HG03442 (cell line): ENCODE measurements at regions not wholly inside any gene's neighbourhood (a gene's known extent, or its start where the extent isn't known, plus 50 kb on each side); places are given as distances from the start of the nearest gene placed in this dataset.

Experiments
- ATAC-seq: cut with Tn5 transposase; IDR thresholded peaks from one replicate; pipeline ENCODE4 v1.9.1; 2021; ENCODE audit warnings: mild to moderate bottlenecking, moderate library complexity; ENCODE audit not compliant: unreplicated experiment

DNA sequence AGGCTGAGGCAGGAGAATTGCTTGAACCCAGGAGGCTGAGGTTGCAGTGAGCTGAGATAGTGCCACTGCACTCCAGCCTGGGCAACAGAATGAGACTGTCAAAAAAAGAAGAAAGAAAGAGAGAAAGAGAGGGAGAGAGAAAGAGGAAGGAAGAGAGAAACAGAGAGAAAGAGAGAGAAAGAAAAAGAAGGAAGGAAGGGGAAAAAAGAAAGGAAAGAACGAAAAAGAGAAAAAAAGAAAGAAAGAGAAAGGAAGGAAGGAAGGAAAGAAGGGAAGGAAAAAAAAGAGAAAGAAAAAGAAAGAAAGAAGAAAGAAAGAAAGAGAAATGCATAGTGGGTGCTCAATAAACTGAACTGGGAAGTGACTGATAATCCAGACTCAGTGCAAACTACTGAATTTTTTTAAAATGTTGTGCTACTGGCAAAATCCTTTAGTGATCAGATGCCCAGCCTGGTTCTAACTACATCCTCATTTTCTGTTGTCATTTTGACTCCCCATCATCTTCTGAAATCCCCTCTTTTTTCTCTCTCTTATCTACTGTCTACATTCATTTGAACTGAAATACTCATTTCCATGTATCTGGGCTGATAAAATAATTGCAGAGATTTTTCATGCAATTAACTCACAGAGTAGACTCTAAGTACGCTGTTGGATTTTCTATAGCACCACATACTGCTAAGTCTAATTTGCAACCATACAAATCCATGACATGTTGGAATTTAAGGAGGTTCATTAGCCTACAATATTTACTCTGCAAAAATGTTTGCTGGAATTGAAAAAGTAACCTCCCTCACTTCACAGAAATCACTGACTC, 85.3 kb upstream of the HIVEP1 start:
- no peak for ATAC-seq

DNA sequence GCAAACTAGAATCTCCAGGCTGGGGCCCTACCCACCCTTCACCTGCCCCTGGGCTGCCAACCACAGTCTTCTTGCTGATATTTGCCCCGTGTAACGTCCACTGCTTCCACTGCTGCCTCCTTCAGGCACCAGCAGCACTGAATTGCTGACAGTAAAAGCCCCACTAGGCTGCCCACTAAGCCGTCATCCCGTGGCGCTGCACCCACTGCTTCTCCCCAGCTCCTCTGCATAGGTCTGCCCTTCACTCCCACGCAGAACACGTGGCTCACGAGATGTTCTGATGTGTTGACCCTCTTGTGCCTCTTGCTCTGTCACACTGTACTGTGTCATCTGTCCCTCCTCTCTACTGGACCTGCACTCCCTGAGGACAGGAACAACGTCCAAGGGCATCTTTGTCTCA, 86.3 kb upstream of the HIVEP1 start:
- no peak for ATAC-seq

- no peak for ATAC-seq
These were observed 88.5 kb upstream of the HIVEP1 start for GRCh38 chr6:11923621-11924020.

GRCh38 chr6:11922901-11923300, 89.2 kb upstream of the HIVEP1 start:
- ATAC-seq, result no peak

DNA sequence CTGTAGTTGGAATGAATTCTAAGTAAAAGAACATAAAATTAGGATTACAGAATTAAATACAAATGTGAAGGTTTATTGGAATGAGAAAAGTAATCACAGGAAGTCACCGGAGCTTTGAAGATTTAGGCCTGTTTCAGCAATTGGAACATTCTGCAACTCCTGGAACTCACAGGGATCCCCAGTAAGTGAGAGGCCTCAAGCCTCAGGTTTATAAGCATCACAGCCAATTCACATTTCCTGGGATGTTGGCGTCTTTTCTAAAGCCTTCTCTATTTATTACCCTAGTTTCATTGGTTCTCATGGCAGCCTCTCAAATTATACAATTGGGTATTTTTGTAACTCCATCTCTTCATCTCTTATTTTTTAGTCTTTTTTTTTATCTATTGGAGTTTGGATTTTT, 90.4 kb upstream of the HIVEP1 start:
- ATAC-seq, result no peak

- ATAC-seq, result no peak
These were observed 91.1 kb upstream of the HIVEP1 start for GRCh38 chr6:11921017-11921438.

DNA sequence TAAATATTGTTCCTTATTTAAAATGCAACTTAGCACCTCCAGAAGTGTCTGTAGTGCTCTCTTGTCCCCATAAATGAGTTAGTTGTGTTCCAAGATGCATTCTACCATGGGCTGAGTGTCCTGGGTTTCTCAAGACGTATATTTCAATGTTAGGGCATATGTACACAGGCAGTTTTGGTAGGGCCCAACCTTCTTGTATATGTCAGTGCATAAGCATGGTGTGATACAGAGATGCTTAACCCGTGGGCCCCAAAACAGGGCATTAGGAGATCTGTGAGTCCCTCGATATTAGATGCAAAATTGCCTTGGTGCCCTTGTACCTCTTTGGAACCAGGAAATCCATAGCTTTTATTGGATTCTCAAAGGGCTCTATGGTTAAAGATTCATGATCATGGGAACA, 91.5 kb upstream of the HIVEP1 start:
- no peak for ATAC-seq

GRCh38 chr6:11919771-11920440, 92.2 kb upstream of the HIVEP1 start:
- no peak for ATAC-seq

GRCh38 chr6:11918739-11919605, 93.1 kb upstream of the HIVEP1 start:
- no peak for ATAC-seq

DNA sequence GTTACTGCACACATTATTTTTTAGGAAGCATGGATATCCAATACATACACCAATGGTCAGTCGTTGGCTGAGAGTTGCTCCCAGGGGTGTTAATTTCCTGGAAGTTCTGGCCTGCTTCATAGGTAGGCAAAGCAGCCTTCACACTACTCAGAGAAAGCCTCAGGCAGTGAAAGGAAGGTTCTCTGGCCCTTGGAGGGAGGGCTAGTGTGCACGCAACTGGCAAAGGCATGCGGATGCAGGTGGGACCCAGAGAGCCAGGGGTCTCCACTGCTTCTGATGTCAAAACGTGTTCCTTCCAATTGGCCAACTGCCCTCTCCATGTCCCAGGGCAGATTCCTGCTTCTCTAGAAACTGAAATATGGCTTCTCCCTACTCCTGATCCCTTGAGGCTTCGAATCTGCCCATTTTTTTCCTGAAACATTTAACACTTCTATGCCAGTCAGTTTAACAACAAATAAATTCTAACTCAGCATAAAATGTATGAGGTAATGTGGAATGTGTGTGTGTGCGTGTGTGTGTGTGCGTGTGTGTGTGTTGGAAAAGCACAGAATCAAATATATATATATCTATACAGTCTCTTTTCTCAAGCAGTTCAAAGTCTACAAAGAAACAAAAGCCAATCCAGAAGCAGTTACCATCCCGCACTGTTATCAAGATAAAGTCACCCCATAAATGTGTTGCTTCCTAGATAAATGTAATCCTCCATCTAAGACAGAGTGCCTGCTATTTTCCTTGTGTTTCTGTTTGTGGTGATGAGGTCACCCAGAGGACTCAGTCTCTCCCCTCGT, 94.0 kb upstream of the HIVEP1 start:
- ATAC-seq, result no peak

- no peak for ATAC-seq
These were observed 99.7 kb upstream of the HIVEP1 start for GRCh38 chr6:11912420-11912819.

GRCh38 chr6:11911538-11911937, 100.6 kb upstream of the HIVEP1 start:
- ATAC-seq, result no peak

- ATAC-seq, result no peak
These were observed 102.4 kb upstream of the HIVEP1 start for GRCh38 chr6:11909696-11910132.

DNA sequence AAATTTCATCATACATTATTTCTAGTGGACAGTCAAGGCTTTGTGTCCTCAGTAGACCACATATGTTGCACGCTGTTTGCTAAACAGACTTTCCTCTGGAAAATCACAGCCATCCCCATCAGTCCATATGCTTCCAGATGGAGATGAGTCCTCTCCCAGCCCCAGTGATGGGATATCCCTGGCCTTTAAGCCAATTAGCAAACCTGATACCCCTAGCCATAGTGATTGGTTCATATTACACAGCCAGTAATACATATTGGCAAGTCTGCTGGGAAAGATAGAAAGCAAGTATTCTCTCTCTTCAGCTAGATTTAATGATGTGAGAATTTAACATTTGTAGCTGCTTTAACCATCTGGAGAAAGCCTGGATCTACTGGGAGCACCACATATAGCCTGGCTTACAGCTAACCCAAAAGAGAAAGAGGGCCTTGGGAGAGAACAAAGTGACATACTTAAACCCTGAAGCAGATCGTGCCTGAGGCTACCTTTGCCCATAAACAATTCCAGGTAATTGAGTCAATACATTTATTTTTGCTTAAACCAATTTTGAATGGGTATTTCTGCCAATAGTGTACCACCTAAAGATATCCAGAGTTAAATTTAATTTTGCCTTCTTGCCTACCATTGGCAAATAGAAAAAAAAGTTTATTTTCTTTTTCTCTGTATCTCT, 103.5 kb upstream of the HIVEP1 start:
- ATAC-seq, result no peak

DNA sequence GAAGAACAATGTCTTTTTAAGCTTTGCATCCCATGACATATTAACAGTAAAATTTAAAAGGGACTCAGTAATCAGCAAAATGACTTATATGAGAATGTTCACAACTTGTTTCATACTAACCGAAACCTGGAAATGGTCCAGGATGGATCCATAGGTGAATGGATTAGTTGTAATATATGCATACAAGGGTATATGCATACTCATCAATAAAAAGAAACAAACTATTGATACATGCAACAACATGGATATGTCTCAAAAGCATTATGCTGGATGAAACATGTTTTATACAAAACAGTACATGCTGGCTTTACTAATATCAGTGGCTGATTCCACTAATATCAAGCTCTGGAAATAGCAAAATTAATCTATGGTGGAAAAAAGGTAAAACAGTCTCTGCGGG, 108.5 kb upstream of the HIVEP1 start:
- no peak for ATAC-seq

DNA sequence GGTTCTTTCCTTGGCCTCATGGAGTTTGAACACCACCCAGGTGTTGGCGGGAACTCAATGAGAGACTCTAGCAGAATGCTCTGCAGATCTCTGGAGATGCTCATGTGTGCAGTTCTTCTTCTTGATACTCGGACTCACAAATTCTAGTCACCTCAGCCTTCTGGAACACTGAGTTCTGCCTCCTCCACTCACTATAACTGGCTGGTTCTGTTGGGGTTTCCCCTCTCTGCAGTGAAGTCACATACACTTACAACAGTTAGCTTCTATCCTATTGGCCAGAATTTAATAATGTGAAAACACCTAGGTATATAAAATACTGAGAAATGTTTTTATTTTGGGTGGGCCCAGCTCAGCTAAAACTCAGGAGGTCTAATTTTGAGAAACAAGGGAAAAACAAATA, 109.6 kb upstream of the HIVEP1 start:
- no peak for ATAC-seq

DNA sequence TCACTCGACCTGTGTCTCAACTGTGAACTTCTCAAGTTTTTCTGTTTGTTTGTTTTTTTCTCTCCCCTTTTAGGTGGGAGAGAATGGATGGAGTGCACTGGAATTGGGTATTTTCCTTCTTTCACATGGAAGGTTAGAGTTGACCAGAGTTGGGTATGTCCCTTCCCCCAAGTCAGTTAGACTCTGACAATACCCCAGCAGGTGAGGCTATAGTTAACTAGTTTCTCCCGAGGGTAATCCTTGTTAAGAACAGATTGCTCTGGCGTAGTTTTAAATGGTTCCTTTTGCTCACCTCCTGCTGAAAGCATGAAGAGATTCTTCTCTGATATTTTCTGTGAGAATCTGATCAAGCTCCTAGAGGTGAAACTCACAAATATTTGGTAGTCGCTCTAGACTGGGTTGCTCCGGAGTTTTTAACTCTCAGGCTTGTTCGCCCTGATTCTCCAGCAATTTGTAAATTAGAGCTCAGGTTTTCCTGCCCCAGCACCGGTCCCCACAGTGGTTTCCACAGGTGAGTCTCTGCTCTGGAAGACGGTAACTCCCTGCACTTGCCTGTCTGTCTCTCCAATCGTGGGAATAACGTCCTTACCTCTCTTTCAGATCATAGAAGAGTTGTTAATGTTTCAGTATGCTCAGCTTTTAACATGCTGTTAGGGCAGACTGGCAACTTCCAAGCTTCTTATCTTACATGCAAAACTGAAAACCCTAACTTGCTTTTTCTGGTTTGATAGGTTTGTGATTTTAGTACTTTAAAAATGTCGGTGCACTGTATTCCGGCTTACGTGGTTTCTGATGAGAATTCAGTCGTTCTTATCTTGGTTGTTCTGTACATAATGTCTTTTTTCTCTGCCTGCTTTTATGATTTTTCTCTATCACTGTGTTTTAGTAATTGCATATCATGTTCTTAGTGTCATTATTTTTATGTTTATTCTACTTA, 111.2 kb upstream of the HIVEP1 start:
- ATAC-seq, result no peak

- no peak for ATAC-seq
These were observed 112.5 kb upstream of the HIVEP1 start for GRCh38 chr6:11899645-11900044.

- ATAC-seq, result no peak
These were observed 115.6 kb upstream of the ADTRP start for GRCh38 chr6:11894212-11894611.
